K562 (cell line): ENCODE measurements at regions not wholly inside any gene's neighbourhood (a gene's known extent, or its start where the extent isn't known, plus 50 kb on each side); places are given as distances from the start of the nearest gene placed in this dataset.

Experiments
- ATAC-seq: fragments of 200-7000 bp; cut with Tn5 transposase; 3 replicates; pipeline ENCODE4 v1.9.1; 2020; ENCODE audit warnings: moderate library complexity
- BruUV-seq: library from RNA; stranded (reverse); fragments of 400-500 nt; replicated peaks from 2 replicates; lab custom pipeline; 2021; lab: Mats Ljungman, UMichigan
- CTCF ChIA-PET: fragments of 300-600 bp; formaldehyde crosslinking; extraction: SDS; loops from one replicate; lab custom pipeline; 2021; ENCODE audit warnings: low intra/inter-chr PET ratio; lab: Yijun Ruan, JAX
- POLR2A ChIA-PET: fragments of 300-600, 350-650 bp; sonication (Branson Sonifier 250); formaldehyde crosslinking; extraction: SDS; loops from one replicate; lab custom pipeline; 2021; ENCODE audit warnings: antibody characterized with exemption, inconsistent platforms; lab: Yijun Ruan, JAX
- DNase-seq, 4 experiments: peaks; one replicate each; pipeline versions ENCODE4 v3.0.0 to v3.0.0-alpha.2; 2011 to 2018; ENCODE audit warnings: low spot score in 3 of 4, mixed read lengths in 3 of 4; ENCODE audit errors: extremely low read depth in 1 of 4
- FAIRE-seq: peaks from 2 replicates; lab custom pipeline; 2011; peaks lifted over from hg19 to GRCh38; lab: Jason Lieb, UNC
- H2AFZ ChIP-seq: 2 replicates; pipeline ENCODE4 v1.6.0; 2011; ENCODE audit warnings: low read depth, low read length, control low read depth, inconsistent platforms
- H3K27ac ChIP-seq: fragments of 200-600 bp; 3 replicates; pipeline ENCODE4 v1.8.0; 2011; ENCODE audit warnings: low read depth, mild to moderate bottlenecking, control low read depth, inconsistent platforms, low read length, moderate library complexity, mixed read lengths; ENCODE audit errors: extremely low read depth
- H3K27me3 ChIP-seq, 2 experiments: fragments of 300-600 bp in 1 of 2; 2 replicates in 1 of 2; 3 replicates in 1 of 2; pipeline versions ENCODE4 v1.6.0 to v1.8.0; 2011; ENCODE audit warnings: inconsistent platforms in 2 of 2, low read length in 2 of 2, mild to moderate bottlenecking in 1 of 2, mixed read lengths in 1 of 2, moderate library complexity in 1 of 2; ENCODE audit not compliant: control insufficient read depth in 2 of 2, insufficient read depth in 2 of 2
- H3K36me3 ChIP-seq: fragments of 300-600 bp; 3 replicates; pipeline ENCODE4 v1.8.0; 2011; ENCODE audit warnings: mild to moderate bottlenecking, low read length, inconsistent platforms; ENCODE audit not compliant: control insufficient read depth, insufficient read depth
- H3K4me1 ChIP-seq, 2 experiments: fragments of 200-600 bp in 1 of 2; replicated peaks in 1 of 2; 2 replicates in 1 of 2; 3 replicates in 1 of 2; pipeline versions ENCODE4 v1.5.1 to v1.8.0; 2011; ENCODE audit warnings: inconsistent platforms in 2 of 2, low read length in 2 of 2, mild to moderate bottlenecking in 1 of 2, mixed read lengths in 1 of 2, moderate library complexity in 1 of 2; ENCODE audit not compliant: control insufficient read depth in 2 of 2, insufficient read depth in 2 of 2
- H3K4me2 ChIP-seq: 2 replicates; pipeline ENCODE4 v1.6.1; 2011; ENCODE audit warnings: low read length, control low read depth, inconsistent platforms, mixed read lengths; ENCODE audit not compliant: insufficient read depth
- H3K4me3 ChIP-seq: fragments of 200-600 bp; sonication (generic), shearing (Covaris generic); 2 replicates; pipeline ENCODE4 v1.5.1; 2016; ENCODE audit warnings: control low read depth, inconsistent platforms
- H3K79me2 ChIP-seq: fragments of 200-600 bp; 3 replicates; pipeline ENCODE4 v1.8.0; 2011; ENCODE audit warnings: low read length, inconsistent platforms; ENCODE audit not compliant: control insufficient read depth, insufficient read depth
- H3K9ac ChIP-seq, 2 experiments: 2 replicates each; pipeline versions ENCODE4 v1.6.0 to v1.6.1; 2011; ENCODE audit warnings: low read depth in 2 of 2, low read length in 2 of 2, control low read depth in 1 of 2, inconsistent platforms in 1 of 2, mild to moderate bottlenecking in 1 of 2, mixed read lengths in 1 of 2; ENCODE audit not compliant: insufficient read depth in 1 of 2
- H3K9me1 ChIP-seq: one replicate; pipeline ENCODE4 v1.6.0; 2011; ENCODE audit warnings: inconsistent platforms, mild to moderate bottlenecking, low read length, moderate library complexity; ENCODE audit not compliant: control insufficient read depth, insufficient read depth
- H3K9me3 ChIP-seq: replicated peaks from 2 replicates; pipeline ENCODE4 v1.5.1; 2011; ENCODE audit warnings: low read depth, low read length, inconsistent platforms; ENCODE audit not compliant: control insufficient read depth, insufficient read depth
- H4K20me1 ChIP-seq: replicated peaks from 2 replicates; pipeline ENCODE4 v1.6.1; 2011; ENCODE audit warnings: low read length, inconsistent platforms, mixed read lengths; ENCODE audit not compliant: control insufficient read depth, insufficient read depth
- ATF3 ChIP-seq, 2 experiments: fragments of 450-650 bp in 1 of 2; sonication (generic) in 1 of 2; formaldehyde crosslinking in 1 of 2; IDR thresholded peaks in 1 of 2; conservative IDR thresholded peaks in 1 of 2; 2 replicates each; pipeline versions ENCODE4 v1.6.1 to v1.8.1; 2016 to 2023; ENCODE audit warnings: mild to moderate bottlenecking in 2 of 2, moderate library complexity in 2 of 2, inconsistent platforms in 1 of 2, missing genetic modification reagents in 1 of 2
- CEBPB ChIP-seq: fragments of 450-650 bp; IDR thresholded peaks from 2 replicates; pipeline ENCODE4 v1.6.1; 2016; ENCODE audit warnings: missing genetic modification characterization, missing compliant biosample characterization
- CEBPG ChIP-seq, 3 experiments: fragments of 200-800 bp in 1 of 3; sonication (Bioruptor generic) in 1 of 3; sonication (generic) in 1 of 3; formaldehyde crosslinking in 1 of 3; IDR thresholded peaks in 2 of 3; conservative IDR thresholded peaks in 1 of 3; 2 replicates each; pipeline versions ENCODE4 v1.6.1 to v1.8.0; 2016 to 2022; ENCODE audit warnings: missing compliant biosample characterization in 2 of 3, missing genetic modification characterization in 2 of 3, mild to moderate bottlenecking in 1 of 3, missing genetic modification reagents in 1 of 3
- SIN3A ChIP-seq, 2 experiments: fragments of 150-350 bp in 1 of 2; IDR thresholded peaks; 2 replicates each; pipeline ENCODE4 v1.6.1; 2011 to 2016; ENCODE audit warnings: borderline replicate concordance in 2 of 2, low read depth in 2 of 2, low read length in 2 of 2, mild to moderate bottlenecking in 2 of 2, moderate library complexity in 2 of 2; ENCODE audit not compliant: control insufficient read depth in 1 of 2
- TAF1 ChIP-seq: IDR thresholded peaks from 2 replicates; pipeline ENCODE4 v1.6.1; 2011; ENCODE audit warnings: mild to moderate bottlenecking, low read length, moderate library complexity; ENCODE audit not compliant: insufficient read depth, control insufficient read depth, severe bottlenecking; ENCODE audit errors: extremely low read depth
- TBL1XR1 ChIP-seq, 2 experiments: IDR thresholded peaks; 2 replicates each; pipeline ENCODE4 v1.6.1; 2012; ENCODE audit warnings: improper control_type of control experiment in 2 of 2, low read length in 2 of 2, mild to moderate bottlenecking in 1 of 2
- THRA ChIP-seq: fragments of 450-650 bp; IDR thresholded peaks from 2 replicates; pipeline ENCODE4 v1.6.1; 2017; ENCODE audit warnings: mild to moderate bottlenecking, moderate library complexity
- ZBED1 ChIP-seq: IDR thresholded peaks from 2 replicates; pipeline ENCODE4 v1.6.1; 2014
- ZBTB17 ChIP-seq: fragments of 450-650 bp; formaldehyde crosslinking; IDR thresholded peaks from 2 replicates; pipeline ENCODE4 v1.4.0; 2020; ENCODE audit warnings: mild to moderate bottlenecking
- ZNF280B ChIP-seq: fragments of 250-450 bp; sonication (Bioruptor Pico); IDR thresholded peaks from 2 replicates; pipeline ENCODE4 v1.5.1; 2021; ENCODE audit warnings: mild to moderate bottlenecking
- ZNF699 ChIP-seq: fragments of 250-450 bp; sonication (Bioruptor Pico); IDR thresholded peaks from 2 replicates; pipeline ENCODE4 v1.8.0; 2021; ENCODE audit warnings: mild to moderate bottlenecking, moderate library complexity; ENCODE audit not compliant: insufficient replicate concordance
- WGBS: fragments of 100-300 bp; shearing (Covaris generic); methylation state at CpG from one replicate; pipeline ENCODE4 v1.1.6; 2016; ENCODE audit warnings: low coverage, mixed read lengths; ENCODE audit not compliant: insufficient coverage; ENCODE audit errors: missing lambda C conversion rate; 5-methylcytosine and 5-hydroxymethylcytosine counted together
- in situ Hi-C: fragments of 300-500 bp; cut with MboI; formaldehyde crosslinking; loops from 4 replicates; pipeline ENCODE4 v1.15.0; 2018; ENCODE audit warnings: inconsistent platforms, mixed read lengths
- intact Hi-C: fragments of 100-400 bp; cut with micrococcal nuclease; formaldehyde crosslinking; loops from 2 replicates; pipeline ENCODE4 v1.14.2; 2022

GRCh38 chr12:68560851-68561422, 49.8 kb upstream of the RAP1B start:
- peak overlapping the region; percentile 75; the same call in 1 of the 2 replicates for H2AFZ ChIP-seq
- no peaks in the 10 kb centered on the region for H3K27me3 ChIP-seq
- H3K27ac ChIP-seq: no peak overlapping the region
- no peaks in the 10 kb centered on the region for H3K9me3 ChIP-seq
- 47% methylated on average over 5 of the region's 5 CpGs for WGBS
- no peaks in the 10 kb centered on the region for H3K36me3 ChIP-seq
- ATAC-seq: no peak
- H3K9me1 ChIP-seq: no peaks in the 10 kb centered on the region
- no peak for FAIRE-seq
- intact Hi-C loops (no loop called here), in situ Hi-C loops (no loop called here)
- ChIA-PET CTCF (no interaction called here), POLR2A (interaction anchor here (0.6 to 1.6 kb wide), 3 partner anchors 18 to 652 kb away, joined by 3 to 4 read pairs (median 3); no protein-coding TSS in a partner anchor)
- DNase-seq: no peak
- H3K4me1 ChIP-seq: peaks cover 6 to 11% of the 10 kb centered on the region in 2 experiments; a peak in 4 of 5 replicates
- no peak for TF ChIP-seq ZBED1
- no peak for TF ChIP-seq ZNF280B
- no peak for TF ChIP-seq TAF1
- TF ChIP-seq ATF3 (IDR thresholded peaks at IDR 0.05): 0 out of 2 replicates have a peak, but pooled peaks have one; percentile 9
- TF ChIP-seq ATF3 (CRISPR knock-in tag; conservative IDR thresholded peaks at IDR 0.05): no peak
- no peak for TF ChIP-seq ZBTB17 (CRISPR knock-in tag)
- TF ChIP-seq TBL1XR1 (IDR thresholded peaks at IDR 0.05; ENCODE audit: low read length in 2 of 2): no peak
- TF ChIP-seq CEBPG (CRISPR knock-in tag; IDR thresholded peaks at IDR 0.05): no peak
- TF ChIP-seq CEBPG (tag; conservative IDR thresholded peaks at IDR 0.05 in 1 of 2, IDR thresholded peaks at IDR 0.05 in 1 of 2): peak in 1 of 2 experiments; percentile 52; a peak in 1 of 4 replicates
- TF ChIP-seq ZNF699 (CRISPR knock-in tag): no peak
- no peak for TF ChIP-seq SIN3A (IDR thresholded peaks at IDR 0.05; ENCODE audit: borderline replicate concordance in 2 of 2, control insufficient read depth in 1 of 2, low read depth in 2 of 2, low read length in 2 of 2)
- no peak for TF ChIP-seq THRA
- peak; percentile 40 for TF ChIP-seq CEBPB
- no TSS peak for BruUV-seq
- H3K9ac ChIP-seq: peak overlapping the region in 1 of 2 experiments; percentile 19; a peak in 1 of 4 replicates
- H4K20me1 ChIP-seq: no peaks in the 10 kb centered on the region
- H3K4me2 ChIP-seq: no peak overlapping the region
- no peaks in the 10 kb centered on the region for H3K79me2 ChIP-seq
- no peak overlapping the region for H3K4me3 ChIP-seq
